Keratinocyte (primary cell): ENCODE measurements at regions not wholly inside any gene's neighbourhood (a gene's known extent, or its start where the extent isn't known, plus 50 kb on each side); places are given as distances from the start of the nearest gene placed in this dataset.

Source experiments
- DNase-seq: peaks from one replicate; pipeline ENCODE4 v3.0.0-alpha.2; 2011; ENCODE audit warnings: low read depth, missing footprints, low spot score
- FAIRE-seq: peaks from 2 replicates; lab custom pipeline; 2011; peaks lifted over from hg19 to GRCh38; lab: Jason Lieb, UNC
- H2AFZ ChIP-seq: 2 replicates; pipeline ENCODE4 v1.6.0; 2012; ENCODE audit warnings: low read length, control low read depth, inconsistent platforms; ENCODE audit not compliant: control insufficient read depth
- H3K27ac ChIP-seq: 2 replicates; pipeline ENCODE4 v1.5.1; 2011; ENCODE audit warnings: low read length; ENCODE audit not compliant: control insufficient read depth, insufficient read depth
- H3K27me3 ChIP-seq: 3 replicates; pipeline ENCODE4 v1.6.0; 2011; ENCODE audit warnings: low read length; ENCODE audit not compliant: control insufficient read depth, insufficient read depth; ENCODE audit errors: extremely low read depth
- H3K36me3 ChIP-seq, 2 experiments: 2 replicates in 1 of 2; 3 replicates in 1 of 2; pipeline ENCODE4 v1.5.1; 2011; ENCODE audit warnings: low read length in 2 of 2, mild to moderate bottlenecking in 1 of 2; ENCODE audit not compliant: control insufficient read depth in 2 of 2, insufficient read depth in 2 of 2; ENCODE audit errors: extremely low read depth in 1 of 2
- H3K4me1 ChIP-seq: 3 replicates; pipeline ENCODE4 v1.5.1; 2011; ENCODE audit warnings: low read length; ENCODE audit not compliant: control insufficient read depth, insufficient read depth; ENCODE audit errors: extremely low read depth
- H3K4me2 ChIP-seq: 3 replicates; pipeline ENCODE4 v1.6.0; 2011; ENCODE audit warnings: low read depth, low read length; ENCODE audit not compliant: control insufficient read depth, insufficient read depth; ENCODE audit errors: extremely low read depth
- H3K4me3 ChIP-seq, 3 experiments: fragments of 200-600 bp in 1 of 3; sonication (generic) in 1 of 3; 2 replicates in 2 of 3; 3 replicates in 1 of 3; pipeline ENCODE4 v1.5.1; 2011 to 2016; ENCODE audit warnings: low read length in 3 of 3, mild to moderate bottlenecking in 3 of 3, control low read depth in 2 of 3, inconsistent platforms in 1 of 3, low read depth in 1 of 3, mixed read lengths in 1 of 3, mixed run types in 1 of 3, moderate library complexity in 1 of 3; ENCODE audit not compliant: control insufficient read depth in 2 of 3, insufficient read depth in 2 of 3; ENCODE audit errors: extremely low read depth in 1 of 3
- H3K79me2 ChIP-seq: 2 replicates; pipeline ENCODE4 v1.6.0; 2012; ENCODE audit warnings: low read length; ENCODE audit not compliant: control insufficient read depth, insufficient read depth
- H3K9ac ChIP-seq: 3 replicates; pipeline ENCODE4 v1.6.0; 2011; ENCODE audit warnings: low read length; ENCODE audit not compliant: control insufficient read depth, insufficient read depth; ENCODE audit errors: extremely low read depth
- H3K9me1 ChIP-seq: 3 replicates; pipeline ENCODE4 v1.6.0; 2011; ENCODE audit warnings: low read length; ENCODE audit not compliant: control insufficient read depth, insufficient read depth; ENCODE audit errors: extremely low read depth
- H3K9me3 ChIP-seq: 2 replicates; pipeline ENCODE4 v1.5.1; 2012; ENCODE audit warnings: low read depth, low read length; ENCODE audit not compliant: control insufficient read depth
- H4K20me1 ChIP-seq: 3 replicates; pipeline ENCODE4 v1.6.0; 2011; ENCODE audit warnings: low read length; ENCODE audit not compliant: control insufficient read depth, insufficient read depth; ENCODE audit errors: extremely low read depth
- EZH2 ChIP-seq: IDR thresholded peaks from one replicate; pipeline ENCODE4 v1.6.1; 2012; ENCODE audit warnings: inconsistent platforms, mild to moderate bottlenecking, low read length, moderate library complexity
- dilution Hi-C: fragments of 300-500 bp; cut with MboI; formaldehyde crosslinking; loops from one replicate; pipeline ENCODE4 v1.7.0; 2020; ENCODE audit warnings: low sequenced_read_pairs; ENCODE audit not compliant: extremely low pct_ligation_motif_present
- TF ChIP-seq, protein P1 (sequence below), 3 experiments: IDR thresholded peaks in 1 of 3; conservative IDR thresholded peaks in 1 of 3; optimal IDR thresholded peaks in 1 of 3; 2 replicates in 2 of 3; 3 replicates in 1 of 3; pipeline versions ENCODE3 to v1.5.1; 2011; ENCODE audit warnings: low read length in 3 of 3, mild to moderate bottlenecking in 3 of 3, moderate library complexity in 2 of 3, control low read depth in 1 of 3, inconsistent platforms in 1 of 3; ENCODE audit not compliant: insufficient read depth in 2 of 3; ENCODE audit errors: extremely low read depth in 1 of 3

DNA sequence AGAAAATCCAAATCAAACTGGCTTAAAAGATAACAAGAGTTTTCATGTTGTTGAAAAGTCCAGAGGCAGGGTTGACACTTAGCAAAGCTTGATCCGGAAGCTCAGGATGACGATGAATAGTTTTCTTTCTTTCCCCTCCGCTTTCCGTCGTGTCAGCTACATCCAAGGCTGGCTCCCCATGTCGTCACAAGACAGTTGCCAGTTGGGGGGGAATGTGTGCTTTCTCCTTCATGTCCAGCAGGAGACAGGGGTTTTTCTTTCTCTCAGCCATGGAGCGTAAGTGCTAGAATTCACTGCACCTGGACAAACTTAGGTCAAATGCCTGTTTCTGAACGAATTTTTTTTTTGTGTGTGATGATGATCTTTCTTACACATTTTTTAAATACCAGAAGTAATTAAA is 273.8 kb upstream of the RGMA start:
- dilution Hi-C loops, result no loop called here
- Histone ChIP-seq H3K9ac (no peak overlapping the region), H4K20me1 (no peaks in the 10 kb centered on the region), H3K9me1 (no peaks in the 10 kb centered on the region), H3K27ac (no peak overlapping the region), H3K36me3 (no peaks in the 10 kb centered on the region), H3K4me2 (no peak overlapping the region), H3K79me2 (no peaks in the 10 kb centered on the region), H3K4me1 (no peaks in the 10 kb centered on the region), H2AFZ (no peak overlapping the region), H3K9me3 (no peaks in the 10 kb centered on the region), H3K27me3 (peaks cover 9% of the 10 kb centered on the region), H3K4me3 (no peak overlapping the region)
- TF ChIP-seq, protein P1, sequence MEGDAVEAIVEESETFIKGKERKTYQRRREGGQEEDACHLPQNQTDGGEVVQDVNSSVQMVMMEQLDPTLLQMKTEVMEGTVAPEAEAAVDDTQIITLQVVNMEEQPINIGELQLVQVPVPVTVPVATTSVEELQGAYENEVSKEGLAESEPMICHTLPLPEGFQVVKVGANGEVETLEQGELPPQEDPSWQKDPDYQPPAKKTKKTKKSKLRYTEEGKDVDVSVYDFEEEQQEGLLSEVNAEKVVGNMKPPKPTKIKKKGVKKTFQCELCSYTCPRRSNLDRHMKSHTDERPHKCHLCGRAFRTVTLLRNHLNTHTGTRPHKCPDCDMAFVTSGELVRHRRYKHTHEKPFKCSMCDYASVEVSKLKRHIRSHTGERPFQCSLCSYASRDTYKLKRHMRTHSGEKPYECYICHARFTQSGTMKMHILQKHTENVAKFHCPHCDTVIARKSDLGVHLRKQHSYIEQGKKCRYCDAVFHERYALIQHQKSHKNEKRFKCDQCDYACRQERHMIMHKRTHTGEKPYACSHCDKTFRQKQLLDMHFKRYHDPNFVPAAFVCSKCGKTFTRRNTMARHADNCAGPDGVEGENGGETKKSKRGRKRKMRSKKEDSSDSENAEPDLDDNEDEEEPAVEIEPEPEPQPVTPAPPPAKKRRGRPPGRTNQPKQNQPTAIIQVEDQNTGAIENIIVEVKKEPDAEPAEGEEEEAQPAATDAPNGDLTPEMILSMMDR (optimal IDR thresholded peaks at IDR 0.05 in 1 of 3, IDR thresholded peaks at IDR 0.05 in 1 of 3, conservative IDR thresholded peaks at IDR 0.05 in 1 of 3; ENCODE audit: extremely low read depth in 1 of 3, insufficient read depth in 2 of 3, low read length in 3 of 3), result no peak
- no peak for TF ChIP-seq EZH2
- FAIRE-seq (no peak), DNase-seq (no peak)

DNA sequence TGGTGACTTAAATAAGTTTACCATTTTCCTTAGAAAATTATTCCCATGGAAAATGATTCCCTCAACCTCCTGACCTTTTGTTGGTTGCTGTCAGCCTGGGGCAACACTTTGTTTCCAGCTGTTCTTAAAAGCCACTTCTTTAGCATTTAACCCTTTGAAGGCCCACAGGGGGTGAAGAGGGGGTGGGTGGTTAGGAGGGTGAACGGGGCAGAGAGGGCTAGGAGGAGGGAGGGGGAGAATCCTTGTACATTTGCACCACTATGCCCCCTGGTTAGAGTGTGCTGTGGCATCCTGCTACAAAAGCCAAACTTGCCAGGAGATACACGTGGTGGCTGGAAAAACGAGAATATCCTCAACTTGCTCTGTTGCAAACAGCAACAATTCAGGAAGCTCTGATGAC is 273.2 kb upstream of the RGMA start:
- no peaks in the 10 kb centered on the region for H3K9me3 ChIP-seq
- H3K27me3 ChIP-seq, result peaks cover 9% of the 10 kb centered on the region
- no peak overlapping the region for H2AFZ ChIP-seq
- H3K9me1 ChIP-seq, result no peaks in the 10 kb centered on the region
- no peak for FAIRE-seq
- no peaks in the 10 kb centered on the region for H3K36me3 ChIP-seq
- no peak for TF ChIP-seq EZH2
- TF ChIP-seq, protein P1 (optimal IDR thresholded peaks at IDR 0.05 in 1 of 3, IDR thresholded peaks at IDR 0.05 in 1 of 3, conservative IDR thresholded peaks at IDR 0.05 in 1 of 3; ENCODE audit: extremely low read depth in 1 of 3, insufficient read depth in 2 of 3, low read length in 3 of 3), result no peak
- H3K79me2 ChIP-seq, result no peaks in the 10 kb centered on the region
- no peak overlapping the region for H3K4me2 ChIP-seq
- no peak for DNase-seq
- H3K27ac ChIP-seq, result no peak overlapping the region
- H4K20me1 ChIP-seq, result no peaks in the 10 kb centered on the region
- no peaks in the 10 kb centered on the region for H3K4me1 ChIP-seq
- no peak overlapping the region for H3K9ac ChIP-seq
- dilution Hi-C loops, result no loop called here
- no peak overlapping the region for H3K4me3 ChIP-seq
